OCI-LY1 (cell line): ENCODE measurements at regions not wholly inside any gene's neighbourhood (a gene's known extent, or its start where the extent isn't known, plus 50 kb on each side); places are given as distances from the start of the nearest gene placed in this dataset.

ENCODE experiments used
- H2AFZ ChIP-seq: fragments of 200-600 bp; sonication (generic), shearing (Covaris generic); 2 replicates; pipeline ENCODE4 v1.6.0; 2014; ENCODE audit warnings: antibody characterized with exemption, mild to moderate bottlenecking, low read length
- H3F3A ChIP-seq: fragments of 200-600 bp; sonication (generic), shearing (Covaris generic); 2 replicates; pipeline ENCODE4 v1.6.0; 2014; ENCODE audit warnings: mild to moderate bottlenecking, antibody characterized with exemption, low read length, moderate library complexity; ENCODE audit not compliant: insufficient read depth
- H3K27ac ChIP-seq: fragments of 200-600 bp; sonication (generic); 2 replicates; pipeline ENCODE4 v1.5.1; 2014; ENCODE audit warnings: low read length, mixed run types, mild to moderate bottlenecking, low read depth; ENCODE audit not compliant: poor library complexity, severe bottlenecking
- H3K27me3 ChIP-seq: fragments of 200-600 bp; sonication (generic); 2 replicates; pipeline ENCODE4 v1.6.0; 2014; ENCODE audit warnings: antibody characterized with exemption, mild to moderate bottlenecking, low read length, moderate library complexity; ENCODE audit not compliant: insufficient read depth
- H3K36me3 ChIP-seq: fragments of 200-600 bp; sonication (generic); 2 replicates; pipeline ENCODE4 v1.6.1; 2014; ENCODE audit warnings: mild to moderate bottlenecking, antibody characterized with exemption, low read length, moderate library complexity, mixed read lengths; ENCODE audit not compliant: insufficient read depth
- H3K4me1 ChIP-seq: fragments of 200-600 bp; sonication (generic); 2 replicates; pipeline ENCODE4 v1.5.1; 2014; ENCODE audit warnings: mild to moderate bottlenecking, low read length, moderate library complexity; ENCODE audit not compliant: insufficient read depth, severe bottlenecking
- H3K4me2 ChIP-seq: fragments of 200-600 bp; sonication (generic), shearing (Covaris generic); 2 replicates; pipeline ENCODE4 v1.6.1; 2014; ENCODE audit warnings: low read length
- H3K4me3 ChIP-seq: fragments of 200-600 bp; sonication (generic); 2 replicates; pipeline ENCODE4 v1.5.1; 2014; ENCODE audit warnings: low read length, low read depth, mild to moderate bottlenecking, mixed read lengths; ENCODE audit not compliant: poor library complexity, severe bottlenecking
- H3K79me2 ChIP-seq: fragments of 200-600 bp; shearing (Covaris generic); 2 replicates; pipeline ENCODE4 v1.6.1; 2016; ENCODE audit warnings: mixed run types, low read length, mixed read lengths; ENCODE audit not compliant: insufficient read depth
- H3K9ac ChIP-seq: fragments of 200-600 bp; sonication (generic), shearing (Covaris generic); 2 replicates; pipeline ENCODE4 v1.6.1; 2014; ENCODE audit warnings: mild to moderate bottlenecking, low read length, mixed read lengths
- H3K9me2 ChIP-seq: fragments of 200-600 bp; sonication (generic), shearing (Covaris generic); 2 replicates; pipeline ENCODE4 v1.6.1; 2014; ENCODE audit warnings: low read depth, mild to moderate bottlenecking, low read length, mixed read lengths
- H3K9me3 ChIP-seq: fragments of 200-600 bp; shearing (Covaris generic); 2 replicates; pipeline ENCODE4 v1.6.1; 2014; ENCODE audit warnings: low read length, mixed read lengths
- H4K20me1 ChIP-seq: fragments of 200-600 bp; sonication (generic), shearing (Covaris generic); 2 replicates; pipeline ENCODE4 v1.6.0; 2016; ENCODE audit warnings: mild to moderate bottlenecking, low read length; ENCODE audit not compliant: insufficient read depth
- EZH2 ChIP-seq: fragments of 200-600 bp; sonication (generic), shearing (Covaris generic); IDR thresholded peaks from 2 replicates; pipeline ENCODE4 v1.8.0; 2017; ENCODE audit warnings: borderline replicate concordance, mixed run types, mild to moderate bottlenecking, antibody characterized with exemption, low read length, moderate library complexity, mixed read lengths
- TF ChIP-seq, protein P1 (sequence below): fragments of 200-600 bp; sonication (generic), shearing (Covaris generic); IDR thresholded peaks from 2 replicates; pipeline ENCODE4 v1.5.1; 2017; ENCODE audit warnings: mild to moderate bottlenecking, antibody characterized with exemption, low read length, moderate library complexity, mixed read lengths

- H3K9me2 ChIP-seq, result no peaks in the 10 kb centered on the region
- H2AFZ ChIP-seq, result no peak overlapping the region
- H3K36me3 ChIP-seq, result no peaks in the 10 kb centered on the region
- no peak overlapping the region for H3K27ac ChIP-seq
- H3K9ac ChIP-seq, result no peak overlapping the region
- H3F3A ChIP-seq, result no peaks in the 10 kb centered on the region
- no peak overlapping the region for H3K4me2 ChIP-seq
- H4K20me1 ChIP-seq, result no peaks in the 10 kb centered on the region
- H3K4me1 ChIP-seq, result no peaks in the 10 kb centered on the region
- no peaks in the 10 kb centered on the region for H3K27me3 ChIP-seq
- no peak for TF ChIP-seq EZH2
- TF ChIP-seq, protein P1, sequence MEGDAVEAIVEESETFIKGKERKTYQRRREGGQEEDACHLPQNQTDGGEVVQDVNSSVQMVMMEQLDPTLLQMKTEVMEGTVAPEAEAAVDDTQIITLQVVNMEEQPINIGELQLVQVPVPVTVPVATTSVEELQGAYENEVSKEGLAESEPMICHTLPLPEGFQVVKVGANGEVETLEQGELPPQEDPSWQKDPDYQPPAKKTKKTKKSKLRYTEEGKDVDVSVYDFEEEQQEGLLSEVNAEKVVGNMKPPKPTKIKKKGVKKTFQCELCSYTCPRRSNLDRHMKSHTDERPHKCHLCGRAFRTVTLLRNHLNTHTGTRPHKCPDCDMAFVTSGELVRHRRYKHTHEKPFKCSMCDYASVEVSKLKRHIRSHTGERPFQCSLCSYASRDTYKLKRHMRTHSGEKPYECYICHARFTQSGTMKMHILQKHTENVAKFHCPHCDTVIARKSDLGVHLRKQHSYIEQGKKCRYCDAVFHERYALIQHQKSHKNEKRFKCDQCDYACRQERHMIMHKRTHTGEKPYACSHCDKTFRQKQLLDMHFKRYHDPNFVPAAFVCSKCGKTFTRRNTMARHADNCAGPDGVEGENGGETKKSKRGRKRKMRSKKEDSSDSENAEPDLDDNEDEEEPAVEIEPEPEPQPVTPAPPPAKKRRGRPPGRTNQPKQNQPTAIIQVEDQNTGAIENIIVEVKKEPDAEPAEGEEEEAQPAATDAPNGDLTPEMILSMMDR, result no peak
- H3K79me2 ChIP-seq, result no peaks in the 10 kb centered on the region
- no peaks in the 10 kb centered on the region for H3K9me3 ChIP-seq
- no peak overlapping the region for H3K4me3 ChIP-seq
These were observed 92.4 kb upstream of the TMEM178A start for GRCh38 chr2:39573276-39573675.

DNA sequence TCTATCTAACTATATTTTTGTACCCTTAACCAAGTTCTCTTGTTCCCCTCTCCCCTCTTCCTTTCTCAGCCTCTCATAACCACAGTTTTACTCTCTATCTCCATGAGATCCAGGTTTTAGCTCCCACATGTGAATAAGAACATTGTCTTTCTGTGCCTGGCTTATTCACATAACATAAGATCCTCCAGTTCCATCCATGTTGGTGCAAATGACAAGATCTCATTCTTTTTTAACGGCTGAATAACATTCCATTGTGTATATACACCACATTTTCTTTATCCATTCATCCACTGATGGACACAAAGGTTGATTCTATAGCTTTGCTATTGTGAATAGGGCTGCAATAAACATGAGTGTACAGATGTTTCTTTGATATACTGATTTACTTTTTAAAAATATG is 83.9 kb upstream of the TMEM178A start:
- no peak overlapping the region for H3K4me3 ChIP-seq
- H3K27me3 ChIP-seq, result no peaks in the 10 kb centered on the region
- H3K9me3 ChIP-seq, result no peaks in the 10 kb centered on the region
- no peaks in the 10 kb centered on the region for H3F3A ChIP-seq
- H3K4me1 ChIP-seq, result no peaks in the 10 kb centered on the region
- H3K4me2 ChIP-seq, result no peak overlapping the region
- TF ChIP-seq EZH2, result no peak
- TF ChIP-seq, protein P1, result no peak
- H3K9me2 ChIP-seq, result no peaks in the 10 kb centered on the region
- no peaks in the 10 kb centered on the region for H3K36me3 ChIP-seq
- H4K20me1 ChIP-seq, result no peaks in the 10 kb centered on the region
- no peaks in the 10 kb centered on the region for H3K79me2 ChIP-seq
- H3K9ac ChIP-seq, result no peak overlapping the region
- no peak overlapping the region for H3K27ac ChIP-seq
- H2AFZ ChIP-seq, result no peak overlapping the region

DNA sequence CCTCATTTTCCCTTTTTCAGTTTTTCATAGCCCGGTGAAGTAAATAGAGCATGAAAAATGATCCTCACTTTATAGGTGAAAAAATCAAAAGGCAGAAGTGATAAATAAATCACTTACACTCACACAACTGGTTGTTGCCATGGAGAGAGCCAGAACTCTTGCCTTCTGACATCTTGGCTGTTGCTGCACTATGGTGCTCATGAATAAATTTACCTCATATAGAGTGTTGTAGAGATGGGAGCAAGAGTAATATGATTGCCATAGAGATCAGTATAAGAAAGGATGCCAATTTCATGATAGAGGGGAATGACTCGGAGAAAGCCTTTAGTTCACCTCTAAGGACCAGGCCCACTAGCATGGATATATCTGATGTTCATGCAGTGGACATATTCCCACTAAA is 82.5 kb upstream of the TMEM178A start:
- H3K4me2 ChIP-seq, result no peak overlapping the region
- H3K27ac ChIP-seq, result no peak overlapping the region
- no peaks in the 10 kb centered on the region for H3K27me3 ChIP-seq
- H3K79me2 ChIP-seq, result no peaks in the 10 kb centered on the region
- no peaks in the 10 kb centered on the region for H3K36me3 ChIP-seq
- H3K9me3 ChIP-seq, result 0 out of 2 replicates have a peak, but pooled peaks cover 3% of the 10 kb centered on the region
- no peak overlapping the region for H3K4me3 ChIP-seq
- H3K9me2 ChIP-seq, result no peaks in the 10 kb centered on the region
- H3K4me1 ChIP-seq, result no peaks in the 10 kb centered on the region
- TF ChIP-seq, protein P1, result no peak
- no peak for TF ChIP-seq EZH2
- H3K9ac ChIP-seq, result no peak overlapping the region
- H2AFZ ChIP-seq, result no peak overlapping the region
- H3F3A ChIP-seq, result no peaks in the 10 kb centered on the region
- H4K20me1 ChIP-seq, result no peaks in the 10 kb centered on the region
